ENCODE measurements at regions not wholly inside any gene's neighbourhood (a gene's known extent, or its start where the extent isn't known, plus 50 kb on each side); places are given as distances from the start of the nearest gene placed in this dataset.

- no peak for DNase-seq (ENCODE audit: low read depth, low spot score)
- no peak overlapping the region for H3K4me3 ChIP-seq (ENCODE audit: low read depth, low read length)
- no peak for TF ChIP-seq CTCF (IDR thresholded peaks at IDR 0.05; ENCODE audit: low read depth, low read length)
- in situ Hi-C loops (cut with HindIII; ENCODE audit: low sequenced_read_pairs), result no loop called here
Observed at GRCh38 chr5:135708481-135709207, 125.8 kb upstream of the SLC25A48 start.

GRCh38 chr5:135707302-135707701, 127.2 kb upstream of the SLC25A48 start:
- no peak for DNase-seq (ENCODE audit: low read depth, low spot score)
- in situ Hi-C loops (cut with HindIII; ENCODE audit: low sequenced_read_pairs), result no loop called here
- TF ChIP-seq CTCF (IDR thresholded peaks at IDR 0.05; ENCODE audit: low read depth, low read length), result no peak

GRCh38 chr5:135706893-135707292, 127.6 kb upstream of the SLC25A48 start:
- no peak overlapping the region for H3K4me3 ChIP-seq (ENCODE audit: low read depth, low read length)
- DNase-seq (ENCODE audit: low read depth, low spot score), result no peak
- no peak for TF ChIP-seq CTCF (IDR thresholded peaks at IDR 0.05; ENCODE audit: low read depth, low read length)
- in situ Hi-C loops (cut with HindIII; ENCODE audit: low sequenced_read_pairs), result no loop called here

More at GRCh38 chr5:135707302-135707701, 127.2 kb upstream of the SLC25A48 start:
- H3K4me3 ChIP-seq (ENCODE audit: low read depth, low read length), result no peak overlapping the region

GRCh38 chr5:135706474-135706873, 127.7 kb upstream of the CXCL14 start:
- no peak for TF ChIP-seq CTCF (IDR thresholded peaks at IDR 0.05; ENCODE audit: low read depth, low read length)
- in situ Hi-C loops (cut with HindIII; ENCODE audit: low sequenced_read_pairs), result no loop called here
- no peak overlapping the region for H3K4me3 ChIP-seq (ENCODE audit: low read depth, low read length)
- no peak for DNase-seq (ENCODE audit: low read depth, low spot score)

GRCh38 chr5:135705941-135706466, 127.2 kb upstream of the CXCL14 start:
- no peak for TF ChIP-seq CTCF (IDR thresholded peaks at IDR 0.05; ENCODE audit: low read depth, low read length)
- H3K4me3 ChIP-seq (ENCODE audit: low read depth, low read length), result no peak overlapping the region
- DNase-seq (ENCODE audit: low read depth, low spot score), result no peak
- in situ Hi-C loops (cut with HindIII; ENCODE audit: low sequenced_read_pairs), result no loop called here

GRCh38 chr5:135705141-135705631, 126.4 kb upstream of the CXCL14 start:
- no peak overlapping the region for H3K4me3 ChIP-seq (ENCODE audit: low read depth, low read length)
- DNase-seq (ENCODE audit: low read depth, low spot score), result no peak
- no peak for TF ChIP-seq CTCF (IDR thresholded peaks at IDR 0.05; ENCODE audit: low read depth, low read length)
- in situ Hi-C loops (cut with HindIII; ENCODE audit: low sequenced_read_pairs), result no loop called here
